SU-DHL-6 (cell line): ENCODE measurements at regions not wholly inside any gene's neighbourhood (a gene's known extent, or its start where the extent isn't known, plus 50 kb on each side); places are given as distances from the start of the nearest gene placed in this dataset.
"Not testable (repeated sequence)": the region's sequence is repeated elsewhere in the genome, so short reads cannot be mapped to it uniquely, and the experiment has no call there.

Experiments used
- H2AFZ ChIP-seq: fragments of 200-600 bp; sonication (generic); 2 replicates; pipeline ENCODE4 v1.6.1; 2014; ENCODE audit warnings: low read depth, mild to moderate bottlenecking, moderate library complexity, mixed read lengths, antibody characterized with exemption, low read length; ENCODE audit not compliant: severe bottlenecking
- H3F3A ChIP-seq: fragments of 200-600 bp; shearing (Covaris generic); 2 replicates; pipeline ENCODE4 v1.6.0; 2016; ENCODE audit warnings: antibody characterized with exemption, mild to moderate bottlenecking; ENCODE audit not compliant: insufficient read depth
- H3K27ac ChIP-seq: fragments of 200-600 bp; sonication (generic); 2 replicates; pipeline ENCODE4 v1.5.1; 2016; ENCODE audit warnings: low read depth, mild to moderate bottlenecking, low read length, moderate library complexity, mixed read lengths
- H3K27me3 ChIP-seq: fragments of 200-600 bp; sonication (generic), shearing (Covaris generic); 2 replicates; pipeline ENCODE4 v1.6.0; 2014; ENCODE audit warnings: mild to moderate bottlenecking, low read length
- H3K36me3 ChIP-seq: fragments of 200-600 bp; sonication (generic); 2 replicates; pipeline ENCODE4 v1.6.1; 2014; ENCODE audit warnings: mild to moderate bottlenecking, low read length, mixed read lengths
- H3K4me2 ChIP-seq: fragments of 300-600, 200-600 bp; shearing (Covaris generic), sonication (generic); 2 replicates; pipeline ENCODE4 v1.6.0; 2014; ENCODE audit warnings: low read length, low read depth, mild to moderate bottlenecking; ENCODE audit not compliant: poor library complexity, severe bottlenecking
- H3K4me3 ChIP-seq: fragments of 200-600 bp; sonication (generic); 2 replicates; pipeline ENCODE4 v1.5.1; 2014; ENCODE audit warnings: antibody characterized with exemption, low read length, mild to moderate bottlenecking, mixed read lengths; ENCODE audit not compliant: insufficient read depth, poor library complexity, severe bottlenecking
- H3K79me2 ChIP-seq: fragments of 200-600 bp; sonication (generic); 2 replicates; pipeline ENCODE4 v1.6.1; 2014; ENCODE audit warnings: mild to moderate bottlenecking, low read length, moderate library complexity; ENCODE audit not compliant: insufficient read depth
- H3K9ac ChIP-seq: fragments of 200-600 bp; sonication (generic); 2 replicates; pipeline ENCODE4 v1.7.0; 2014; ENCODE audit warnings: mild to moderate bottlenecking, low read length
- H3K9me2 ChIP-seq: fragments of 200-600 bp; sonication (generic); replicated peaks from 2 replicates; pipeline ENCODE4 v1.6.1; 2014; ENCODE audit warnings: low read length; ENCODE audit not compliant: insufficient read depth
- H3K9me3 ChIP-seq: fragments of 200-600 bp; sonication (generic); 2 replicates; pipeline ENCODE4 v1.6.1; 2014; ENCODE audit warnings: low read length, mixed read lengths; ENCODE audit not compliant: insufficient read depth
- H4K20me1 ChIP-seq: fragments of 200-600 bp; sonication (generic); 2 replicates; pipeline ENCODE4 v1.6.1; 2014; ENCODE audit warnings: low read depth, mild to moderate bottlenecking, antibody characterized with exemption, low read length, moderate library complexity, mixed read lengths
- CTCF ChIP-seq: fragments of 200-600 bp; sonication (generic); IDR thresholded peaks from one replicate; pipeline ENCODE4 v1.5.1; 2017; ENCODE audit warnings: antibody characterized with exemption, mild to moderate bottlenecking, low read length, moderate library complexity; ENCODE audit not compliant: insufficient read depth, poor library complexity, severe bottlenecking
- EZH2phosphoT487 ChIP-seq: fragments of 200-600 bp; sonication (generic), shearing (Covaris generic); conservative IDR thresholded peaks from 2 replicates; pipeline ENCODE4 v1.6.1; 2018; ENCODE audit warnings: mild to moderate bottlenecking, antibody characterized with exemption, low read length, moderate library complexity, mixed read lengths

DNA sequence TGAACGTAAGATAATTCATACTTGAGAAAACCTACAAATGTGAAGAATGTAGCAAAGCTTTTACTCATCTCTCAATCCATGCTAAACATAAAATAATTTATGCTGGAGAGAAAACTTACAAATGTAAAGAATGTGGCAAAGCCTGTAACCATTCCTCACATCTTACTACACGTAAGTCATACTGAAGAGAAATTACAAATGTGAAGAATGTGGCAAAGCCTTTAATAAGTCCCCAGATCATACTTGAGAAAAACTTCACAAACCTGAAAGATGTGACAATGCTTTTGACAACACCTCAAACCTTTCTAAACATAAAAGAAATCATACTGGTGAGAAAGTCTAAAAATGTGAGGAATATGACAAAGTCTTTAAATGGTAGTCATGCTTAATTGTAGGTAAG, 89.4 kb downstream of the ZNF675 start:
- no peaks in the 10 kb centered on the region for H3K79me2 ChIP-seq
- H3K9ac ChIP-seq: no peak overlapping the region
- H3K9me3 ChIP-seq: peaks cover 5% of the 10 kb centered on the region; the same call in 1 of the 2 replicates
- no peak overlapping the region for H3K4me3 ChIP-seq
- H3K36me3 ChIP-seq: no peaks in the 10 kb centered on the region
- no peak overlapping the region for H3K4me2 ChIP-seq
- H2AFZ ChIP-seq: no peak overlapping the region
- no peaks in the 10 kb centered on the region for H3F3A ChIP-seq
- H4K20me1 ChIP-seq: no peaks in the 10 kb centered on the region
- no peak overlapping the region for H3K27ac ChIP-seq
- no peaks in the 10 kb centered on the region for H3K9me2 ChIP-seq
- TF ChIP-seq CTCF (no peak), EZH2phosphoT487 (no peak)
- H3K27me3 ChIP-seq: no peaks in the 10 kb centered on the region

DNA sequence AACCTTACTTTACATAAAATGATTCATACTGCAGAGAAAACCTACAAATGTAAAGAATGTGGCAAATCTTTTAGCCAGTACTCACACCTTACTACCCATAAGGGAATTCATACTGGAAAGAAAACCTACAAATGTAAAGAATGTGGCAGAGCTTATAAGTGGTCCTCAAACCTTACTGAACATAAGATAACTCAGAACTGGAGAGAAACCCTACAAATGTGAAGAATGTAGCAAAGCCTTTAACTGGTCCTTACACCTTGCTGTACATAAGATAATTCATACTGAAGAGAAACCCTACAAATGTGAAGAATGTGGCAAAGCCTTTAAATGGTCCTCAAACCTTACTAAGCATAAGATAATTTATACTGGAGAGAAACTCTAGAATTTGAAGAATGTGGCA, 90.1 kb downstream of the ZNF675 start:
- no peaks in the 10 kb centered on the region for H3K36me3 ChIP-seq
- H3K9ac ChIP-seq: no peak overlapping the region
- TF ChIP-seq EZH2phosphoT487 (no peak), CTCF (no peak)

GRCh38 chr19:23594311-23594710, 92.7 kb downstream of the ZNF675 start:
- not testable (repeated sequence) for H3F3A ChIP-seq, H3K27me3 ChIP-seq

More for the DNA sequence above, 90.1 kb downstream of the ZNF675 start:
- Histone ChIP-seq H3K27me3 (no peaks in the 10 kb centered on the region), H3K9me3 (peaks cover 5% of the 10 kb centered on the region; the same call in 1 of the 2 replicates), H3F3A (no peaks in the 10 kb centered on the region), H3K79me2 (no peaks in the 10 kb centered on the region), H3K4me3 (no peak overlapping the region), H4K20me1 (no peaks in the 10 kb centered on the region), H3K9me2 (no peaks in the 10 kb centered on the region), H3K27ac (no peak overlapping the region), H3K4me2 (no peak overlapping the region), H2AFZ (no peak overlapping the region)

DNA sequence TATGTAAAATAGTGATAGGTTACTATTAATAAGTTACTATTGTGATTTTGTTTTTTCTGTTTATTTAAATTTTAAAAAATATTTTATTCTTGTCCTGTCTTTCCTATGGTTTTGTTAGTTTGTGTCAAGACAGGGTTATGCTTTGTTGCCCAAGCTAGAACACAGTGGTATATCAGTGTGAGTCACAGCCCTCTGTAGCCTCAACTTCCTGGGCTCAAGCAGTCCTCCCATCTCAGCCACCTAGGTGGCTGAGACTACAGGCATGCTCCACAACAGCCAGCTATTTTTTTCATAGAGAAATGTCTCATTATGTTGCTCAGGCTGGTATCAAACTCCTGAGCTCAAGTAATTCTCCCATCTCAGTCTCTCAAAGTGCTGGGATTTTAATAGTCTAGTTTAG, 99.5 kb downstream of the ZNF675 start:
- Histone ChIP-seq H3F3A (no peaks in the 10 kb centered on the region), H3K9me2 (no peaks in the 10 kb centered on the region), H3K4me2 (no peak overlapping the region), H3K27ac (no peak overlapping the region), H4K20me1 (no peaks in the 10 kb centered on the region), H3K79me2 (no peaks in the 10 kb centered on the region), H3K36me3 (no peaks in the 10 kb centered on the region), H3K9ac (no peak overlapping the region), H2AFZ (no peak overlapping the region), H3K27me3 (no peaks in the 10 kb centered on the region), H3K9me3 (peaks cover 7% of the 10 kb centered on the region; the same call in 1 of the 2 replicates), H3K4me3 (no peak overlapping the region)
- TF ChIP-seq EZH2phosphoT487: no peak
- no peak for TF ChIP-seq CTCF

More at GRCh38 chr19:23594311-23594710, 92.7 kb downstream of the ZNF675 start:
- not testable (repeated sequence) for H3K9me3 ChIP-seq, H2AFZ ChIP-seq, H3K27ac ChIP-seq, H3K4me2 ChIP-seq, H3K4me3 ChIP-seq, H4K20me1 ChIP-seq, H3K36me3 ChIP-seq, H3K9me2 ChIP-seq, H3K9ac ChIP-seq, H3K79me2 ChIP-seq
